Endothelial cell (in vitro differentiated cells): ENCODE measurements at regions not wholly inside any gene's neighbourhood (a gene's known extent, or its start where the extent isn't known, plus 50 kb on each side); places are given as distances from the start of the nearest gene placed in this dataset.
A peak's percentile ranks its signal among the peaks of the same experiment; 100 is the strongest.

Experiments used
- DNase-seq: peaks from one replicate; pipeline ENCODE4 v3.0.0; 2021; ENCODE audit warnings: low spot score
- H3K27ac Mint-ChIP-seq: one replicate; pipeline ENCODE4 v1.8.0; 2021; ENCODE audit warnings: mixed read lengths, inconsistent platforms; ENCODE audit not compliant: unreplicated experiment
- H3K27me3 Mint-ChIP-seq: one replicate; pipeline ENCODE4 v1.8.0; 2021; ENCODE audit warnings: mild to moderate bottlenecking, moderate library complexity, mixed read lengths, inconsistent platforms; ENCODE audit not compliant: unreplicated experiment
- H3K36me3 Mint-ChIP-seq: one replicate; pipeline ENCODE4 v1.8.0; 2021; ENCODE audit warnings: mild to moderate bottlenecking, low read depth, mixed read lengths, inconsistent platforms; ENCODE audit not compliant: unreplicated experiment
- H3K4me1 Mint-ChIP-seq: one replicate; pipeline ENCODE4 v1.8.0; 2021; ENCODE audit warnings: mild to moderate bottlenecking, mixed read lengths, inconsistent platforms; ENCODE audit not compliant: unreplicated experiment
- H3K4me3 Mint-ChIP-seq: one replicate; pipeline ENCODE4 v1.8.0; 2021; ENCODE audit warnings: mild to moderate bottlenecking, mixed read lengths, inconsistent platforms; ENCODE audit not compliant: unreplicated experiment
- H3K9me3 Mint-ChIP-seq: one replicate; pipeline ENCODE4 v1.8.0; 2021; ENCODE audit warnings: mixed read lengths, inconsistent platforms; ENCODE audit not compliant: unreplicated experiment
- TF ChIP-seq, protein P1 (sequence below): fragments of 200-600 bp; sonication (generic); IDR thresholded peaks from one replicate; pipeline ENCODE4 v1.5.0; 2021; ENCODE audit warnings: antibody characterized with exemption; ENCODE audit not compliant: unreplicated experiment

- Mint-ChIP-seq H3K27ac (no peak overlapping the region), H3K4me1 (peaks cover 2% of the 10 kb centered on the region), H3K4me3 (no peak overlapping the region), H3K9me3 (no peaks in the 10 kb centered on the region), H3K36me3 (no peaks in the 10 kb centered on the region), H3K27me3 (no peaks in the 10 kb centered on the region)
- no peak for DNase-seq
- TF ChIP-seq, protein P1, sequence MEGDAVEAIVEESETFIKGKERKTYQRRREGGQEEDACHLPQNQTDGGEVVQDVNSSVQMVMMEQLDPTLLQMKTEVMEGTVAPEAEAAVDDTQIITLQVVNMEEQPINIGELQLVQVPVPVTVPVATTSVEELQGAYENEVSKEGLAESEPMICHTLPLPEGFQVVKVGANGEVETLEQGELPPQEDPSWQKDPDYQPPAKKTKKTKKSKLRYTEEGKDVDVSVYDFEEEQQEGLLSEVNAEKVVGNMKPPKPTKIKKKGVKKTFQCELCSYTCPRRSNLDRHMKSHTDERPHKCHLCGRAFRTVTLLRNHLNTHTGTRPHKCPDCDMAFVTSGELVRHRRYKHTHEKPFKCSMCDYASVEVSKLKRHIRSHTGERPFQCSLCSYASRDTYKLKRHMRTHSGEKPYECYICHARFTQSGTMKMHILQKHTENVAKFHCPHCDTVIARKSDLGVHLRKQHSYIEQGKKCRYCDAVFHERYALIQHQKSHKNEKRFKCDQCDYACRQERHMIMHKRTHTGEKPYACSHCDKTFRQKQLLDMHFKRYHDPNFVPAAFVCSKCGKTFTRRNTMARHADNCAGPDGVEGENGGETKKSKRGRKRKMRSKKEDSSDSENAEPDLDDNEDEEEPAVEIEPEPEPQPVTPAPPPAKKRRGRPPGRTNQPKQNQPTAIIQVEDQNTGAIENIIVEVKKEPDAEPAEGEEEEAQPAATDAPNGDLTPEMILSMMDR: no peak
Observed at GRCh38 chr2:180376066-180376465, 369.0 kb upstream of the CWC22 start.

DNA sequence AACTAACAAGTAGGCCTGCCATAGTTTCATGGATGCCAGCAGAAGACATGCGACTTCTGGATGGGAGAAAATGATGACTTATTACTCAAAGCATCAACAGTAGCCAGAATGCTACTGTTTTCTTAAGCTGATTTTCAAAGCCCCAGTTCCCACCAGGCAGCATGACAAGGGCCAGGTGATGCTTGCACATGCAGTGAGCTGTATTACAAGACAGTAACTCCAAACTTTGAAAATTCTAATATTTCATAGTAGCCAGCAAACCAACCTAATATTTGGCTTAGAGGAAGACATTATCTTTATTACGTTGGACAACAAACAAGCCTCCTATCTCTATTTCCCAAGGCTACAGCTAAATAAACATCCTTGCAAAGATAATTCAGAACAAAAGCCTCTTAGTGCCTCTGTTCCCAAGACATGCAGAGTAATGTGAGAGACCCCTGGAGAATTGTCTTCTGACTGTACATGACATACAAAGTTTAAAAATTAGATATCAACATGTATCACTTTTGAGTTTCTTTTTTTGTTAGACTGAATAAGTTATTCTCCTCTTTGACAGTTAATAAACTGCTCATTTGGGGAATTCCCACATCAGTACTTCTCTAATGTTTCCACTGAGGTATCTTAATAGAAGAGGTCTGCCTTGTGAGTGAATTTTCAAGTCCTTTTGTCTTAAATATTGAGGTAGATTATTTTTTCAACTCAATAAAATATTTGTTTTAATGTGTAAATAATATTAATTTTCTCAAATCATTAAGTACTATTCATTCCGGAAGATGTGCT is 367.6 kb upstream of the CWC22 start:
- H3K27me3 Mint-ChIP-seq: no peaks in the 10 kb centered on the region
- peaks cover 2% of the 10 kb centered on the region for H3K4me1 Mint-ChIP-seq
- no peak overlapping the region for H3K27ac Mint-ChIP-seq
- H3K9me3 Mint-ChIP-seq: no peaks in the 10 kb centered on the region
- TF ChIP-seq, protein P1: no peak
- H3K4me3 Mint-ChIP-seq: no peak overlapping the region
- H3K36me3 Mint-ChIP-seq: no peaks in the 10 kb centered on the region
- DNase-seq: no peak

DNA sequence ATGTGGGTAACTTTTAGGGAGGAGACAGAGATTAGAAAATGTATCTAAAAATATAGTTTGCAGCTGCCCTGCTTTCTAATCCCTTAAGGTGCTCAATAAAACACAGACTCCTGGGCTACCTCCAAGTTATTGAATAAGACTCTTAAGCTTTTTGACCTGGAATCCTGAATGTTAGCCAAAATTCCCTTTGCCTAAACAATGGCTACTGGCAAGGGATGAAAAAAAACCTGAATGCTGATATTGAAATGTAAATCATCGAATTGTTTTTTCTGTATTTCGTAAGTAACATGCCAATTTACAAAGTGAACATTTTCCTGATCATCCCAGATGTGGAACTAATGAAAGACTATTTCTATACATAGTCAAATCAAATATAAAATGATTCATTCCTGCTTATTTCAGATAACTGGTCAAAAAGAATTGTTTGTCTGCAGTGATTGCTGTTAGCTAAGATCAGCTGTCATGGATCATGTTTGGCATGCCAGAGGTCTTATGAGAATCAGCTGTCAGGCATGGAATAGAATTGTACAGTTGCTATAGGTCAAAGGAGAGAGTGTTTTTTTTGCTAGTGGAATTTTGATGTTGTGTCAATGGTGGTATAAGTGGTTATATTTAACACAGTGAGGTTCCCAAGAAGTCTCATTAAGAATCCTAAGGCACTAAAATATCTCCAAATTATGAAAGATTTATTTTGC is 363.6 kb upstream of the CWC22 start:
- no peak overlapping the region for H3K27ac Mint-ChIP-seq
- no peak overlapping the region for H3K4me3 Mint-ChIP-seq
- H3K36me3 Mint-ChIP-seq: no peaks in the 10 kb centered on the region
- H3K4me1 Mint-ChIP-seq: peaks cover 2% of the 10 kb centered on the region
- no peak for DNase-seq
- no peaks in the 10 kb centered on the region for H3K9me3 Mint-ChIP-seq
- TF ChIP-seq, protein P1: no peak
- peaks cover 2% of the 10 kb centered on the region for H3K27me3 Mint-ChIP-seq

DNA sequence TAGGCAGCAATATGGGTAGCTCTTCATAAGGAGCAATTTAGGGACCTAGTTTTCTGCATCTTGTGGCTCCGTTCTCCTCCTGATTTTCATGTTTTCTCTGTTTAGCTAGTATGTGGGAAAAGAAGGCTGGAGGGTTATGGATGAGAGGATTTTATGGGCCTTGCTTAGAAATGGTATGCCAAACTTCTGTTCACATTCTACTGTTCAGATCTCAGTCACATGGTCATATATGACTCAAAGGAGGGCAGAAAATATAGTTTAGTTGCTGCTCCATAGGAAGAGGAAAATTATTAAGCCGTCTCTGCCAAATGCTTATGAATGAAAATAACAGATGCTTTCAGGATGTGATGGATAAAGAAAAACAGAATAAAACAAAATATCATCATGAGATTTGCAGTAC is 361.8 kb upstream of the CWC22 start:
- peaks cover 2% of the 10 kb centered on the region for H3K27me3 Mint-ChIP-seq
- H3K36me3 Mint-ChIP-seq: no peaks in the 10 kb centered on the region
- TF ChIP-seq, protein P1: no peak
- no peaks in the 10 kb centered on the region for H3K9me3 Mint-ChIP-seq
- peak overlapping the region; percentile 19 for H3K27ac Mint-ChIP-seq
- no peak for DNase-seq
- no peaks in the 10 kb centered on the region for H3K4me1 Mint-ChIP-seq
- no peak overlapping the region for H3K4me3 Mint-ChIP-seq

DNA sequence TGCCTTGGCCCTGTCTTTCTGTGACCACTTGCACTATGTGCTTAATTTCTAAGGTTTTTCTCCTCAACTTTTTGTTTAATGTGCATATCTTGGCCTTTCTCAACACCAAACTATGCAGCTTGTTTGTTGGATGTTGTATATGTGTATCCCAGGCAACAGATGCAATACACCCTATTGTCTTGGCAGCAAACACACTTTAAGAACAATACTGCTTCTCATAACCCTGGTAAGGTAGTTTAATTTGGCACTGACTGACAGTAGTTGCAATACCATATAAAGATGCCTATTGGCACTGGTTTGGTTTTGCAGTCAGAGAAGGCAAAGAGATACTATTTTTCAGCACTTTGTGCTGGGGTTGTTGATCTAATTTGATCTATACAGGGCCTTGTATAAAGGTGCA is 360.7 kb upstream of the CWC22 start:
- Mint-ChIP-seq H3K27me3 (peaks cover 2% of the 10 kb centered on the region), H3K4me3 (no peak overlapping the region), H3K36me3 (no peaks in the 10 kb centered on the region), H3K9me3 (no peaks in the 10 kb centered on the region), H3K27ac (no peak overlapping the region), H3K4me1 (no peaks in the 10 kb centered on the region)
- TF ChIP-seq, protein P1: no peak
- DNase-seq: no peak
